WTC11 (cell line): ENCODE measurements at regions not wholly inside any gene's neighbourhood (a gene's known extent, or its start where the extent isn't known, plus 50 kb on each side); places are given as distances from the start of the nearest gene placed in this dataset.

Experiments used
- ATAC-seq: fragments of 200-7000 bp; cut with Tn5 transposase; 2 replicates; pipeline ENCODE4 v1.10.0; 2021; ENCODE audit warnings: mild to moderate bottlenecking, moderate library complexity
- CTCF ChIA-PET: fragments of 300-600 bp; sonication (Branson Sonifier 250); formaldehyde crosslinking; loops from one replicate; lab custom pipeline; 2021; ENCODE audit warnings: antibody characterized with exemption; lab: Charles Lee
- POLR2A ChIA-PET: fragments of 350-600 bp; sonication (Branson Sonifier 250); formaldehyde crosslinking; loops from one replicate; lab custom pipeline; 2021; ENCODE audit warnings: antibody characterized with exemption; lab: Charles Lee
- DNase-seq: peaks from one replicate; pipeline ENCODE4 v3.0.0; 2021; ENCODE audit warnings: low spot score
- H3K27ac Mint-ChIP-seq: 2 replicates; pipeline ENCODE4 v1.8.0; 2021; ENCODE audit warnings: mixed read lengths
- H3K27me3 Mint-ChIP-seq: 2 replicates; pipeline ENCODE4 v1.8.0; 2021; ENCODE audit warnings: low read depth, mild to moderate bottlenecking, moderate library complexity, mixed read lengths
- H3K36me3 Mint-ChIP-seq: 2 replicates; pipeline ENCODE4 v1.8.0; 2021; ENCODE audit warnings: mixed read lengths
- H3K4me1 Mint-ChIP-seq: 2 replicates; pipeline ENCODE4 v1.8.0; 2022; ENCODE audit warnings: mixed read lengths
- H3K4me3 Mint-ChIP-seq: 2 replicates; pipeline ENCODE4 v1.8.0; 2021; ENCODE audit warnings: mild to moderate bottlenecking, moderate library complexity, mixed read lengths
- H3K9me3 Mint-ChIP-seq: 2 replicates; pipeline ENCODE4 v1.8.0; 2021; ENCODE audit warnings: mixed read lengths
- AR ChIP-seq: fragments of 250-450 bp; sonication (Bioruptor Pico); IDR thresholded peaks from 2 replicates; pipeline ENCODE4 v1.9.0; 2021; ENCODE audit warnings: mild to moderate bottlenecking
- ATF3 ChIP-seq: sonication (generic); formaldehyde crosslinking; conservative IDR thresholded peaks from 2 replicates; pipeline ENCODE4 v1.8.1; 2022; ENCODE audit warnings: mild to moderate bottlenecking, missing genetic modification reagents
- CDX4 ChIP-seq: fragments of 250-450 bp; sonication (Bioruptor Pico); IDR thresholded peaks from 2 replicates; pipeline ENCODE4 v1.9.0; 2021; ENCODE audit warnings: moderate library complexity, mild to moderate bottlenecking, inconsistent platforms, borderline replicate concordance
- CREB1 ChIP-seq: sonication (generic); formaldehyde crosslinking; IDR thresholded peaks from 2 replicates; pipeline ENCODE4 v1.8.0; 2023; ENCODE audit warnings: mild to moderate bottlenecking, missing genetic modification reagents
- CREM ChIP-seq: sonication (generic); formaldehyde crosslinking; IDR thresholded peaks from 2 replicates; pipeline ENCODE4 v1.8.1; 2022; ENCODE audit warnings: mild to moderate bottlenecking, missing genetic modification reagents, moderate library complexity
- FOXP1 ChIP-seq: sonication (generic); formaldehyde crosslinking; IDR thresholded peaks from 2 replicates; pipeline ENCODE4 v1.8.0; 2022; ENCODE audit warnings: missing genetic modification reagents, mild to moderate bottlenecking, moderate library complexity, borderline replicate concordance
- GRHL2 ChIP-seq: fragments of 250-450 bp; sonication (Bioruptor Pico); IDR thresholded peaks from 2 replicates; pipeline ENCODE4 v1.8.0; 2022; ENCODE audit warnings: mild to moderate bottlenecking, moderate library complexity; ENCODE audit not compliant: insufficient replicate concordance, severe bottlenecking
- GTF2I ChIP-seq: fragments of 250-450 bp; sonication (Bioruptor Pico); conservative IDR thresholded peaks from 2 replicates; pipeline ENCODE4 v1.4.0; 2021; ENCODE audit warnings: mild to moderate bottlenecking
- HMGA2 ChIP-seq: fragments of 250-450 bp; sonication (Bioruptor Pico); IDR thresholded peaks from 2 replicates; pipeline ENCODE4 v1.4.0; 2021; ENCODE audit warnings: mild to moderate bottlenecking, moderate library complexity
- MYBL2 ChIP-seq: sonication (generic); formaldehyde crosslinking; IDR thresholded peaks from 2 replicates; pipeline ENCODE4 v1.8.1; 2023; ENCODE audit warnings: mild to moderate bottlenecking, moderate library complexity, missing genetic modification reagents
- NR2C2 ChIP-seq: sonication (generic); formaldehyde crosslinking; IDR thresholded peaks from 2 replicates; pipeline ENCODE4 v1.8.0; 2022; ENCODE audit warnings: mild to moderate bottlenecking, missing genetic modification reagents
- SOX15 ChIP-seq: fragments of 250-450 bp; sonication (Bioruptor Pico); IDR thresholded peaks from 2 replicates; pipeline ENCODE4 v1.9.0; 2021; ENCODE audit warnings: mild to moderate bottlenecking
- ZNF219 ChIP-seq: sonication (generic); formaldehyde crosslinking; IDR thresholded peaks from 2 replicates; pipeline ENCODE4 v1.8.0; 2023; ENCODE audit warnings: missing genetic modification reagents, mild to moderate bottlenecking, borderline replicate concordance
- ZNF281 ChIP-seq: sonication (generic); formaldehyde crosslinking; IDR thresholded peaks from 2 replicates; pipeline ENCODE4 v1.8.0; 2023; ENCODE audit warnings: mild to moderate bottlenecking, missing genetic modification reagents

GRCh38 chr10:78732381-78732780 is 336.4 kb upstream of the ZMIZ1 start:
- TF ChIP-seq CREM (CRISPR knock-in tag) (no peak), ATF3 (no peak), SOX15 (no peak), MYBL2 (CRISPR knock-in tag) (no peak), HMGA2 (CRISPR knock-in tag) (no peak)
- no peak for ATAC-seq
- ChIA-PET CTCF (no interaction called here), POLR2A (no interaction called here)
- peaks cover 4% of the 10 kb centered on the region; the same call in 1 of the 2 replicates for H3K4me1 Mint-ChIP-seq
- H3K36me3 Mint-ChIP-seq: no peaks in the 10 kb centered on the region
- H3K27ac Mint-ChIP-seq: no peak overlapping the region
- peaks cover 8% of the 10 kb centered on the region for H3K9me3 Mint-ChIP-seq
- H3K27me3 Mint-ChIP-seq: no peaks in the 10 kb centered on the region; the same call in 1 of the 2 replicates
- no peak overlapping the region for H3K4me3 Mint-ChIP-seq
- no peak for DNase-seq

GRCh38 chr10:78736926-78737630 is 331.7 kb upstream of the ZMIZ1 start:
- ChIA-PET CTCF (interaction anchor here (0.6 kb wide), 1 partner anchor 465 kb away, joined by 3 read pairs; no protein-coding TSS in a partner anchor), POLR2A (no interaction called here)
- ATAC-seq: no peak
- Mint-ChIP-seq H3K36me3 (no peaks in the 10 kb centered on the region), H3K27ac (no peak overlapping the region), H3K27me3 (no peaks in the 10 kb centered on the region; the same call in 1 of the 2 replicates), H3K4me3 (no peak overlapping the region), H3K9me3 (peaks cover 14% of the 10 kb centered on the region), H3K4me1 (peaks cover 32% of the 10 kb centered on the region)
- DNase-seq: no peak
- TF ChIP-seq ZNF281 (no peak), NR2C2 (CRISPR knock-in tag) (no peak), AR (CRISPR knock-in tag) (no peak), ZNF219 (CRISPR knock-in tag) (no peak), GRHL2 (no peak), CREB1 (no peak)

- H3K27me3 Mint-ChIP-seq: no peaks in the 10 kb centered on the region; the same call in 1 of the 2 replicates
- H3K9me3 Mint-ChIP-seq: peaks cover 14% of the 10 kb centered on the region
- H3K27ac Mint-ChIP-seq: no peak overlapping the region
- peaks cover 35% of the 10 kb centered on the region for H3K4me1 Mint-ChIP-seq
- POLR2A ChIA-PET: no interaction called here
- no peaks in the 10 kb centered on the region for H3K36me3 Mint-ChIP-seq
- no peak overlapping the region for H3K4me3 Mint-ChIP-seq
- CTCF ChIA-PET: no interaction called here
- DNase-seq (no peak), ATAC-seq (no peak)
- TF ChIP-seq CDX4 (CRISPR knock-in tag) (no peak), FOXP1 (CRISPR knock-in tag) (no peak), GTF2I (0 out of 2 replicates have a peak, but pooled peaks have one; percentile 36)
Measured at GRCh38 chr10:78737883-78738856, 330.6 kb upstream of the ZMIZ1 start.
